RPMI7951 (cell line): ENCODE measurements at regions not wholly inside any gene's neighbourhood (a gene's known extent, or its start where the extent isn't known, plus 50 kb on each side); places are given as distances from the start of the nearest gene placed in this dataset.

Source experiments
- DNase-seq: peaks from one replicate; pipeline ENCODE4 v3.0.0-alpha.2; 2012; ENCODE audit warnings: low read depth

DNA sequence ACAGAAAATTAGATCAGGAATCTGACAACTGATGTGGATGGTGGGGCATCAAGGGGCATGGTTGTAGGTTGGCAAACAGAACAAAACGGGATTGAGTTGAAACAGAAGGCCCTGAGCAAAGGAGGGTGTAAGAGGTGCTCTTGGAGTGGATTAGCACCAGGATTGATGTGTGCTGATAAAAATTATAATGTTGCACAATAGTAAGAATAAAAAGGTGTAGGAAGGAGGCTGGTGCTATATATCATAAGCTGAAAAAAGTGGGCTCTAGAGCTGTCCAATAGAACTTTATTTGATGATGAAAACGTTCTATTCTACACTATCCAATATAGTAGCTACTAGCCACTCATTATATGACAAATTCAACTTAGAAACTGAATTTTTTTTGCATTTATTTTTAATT, 263.1 kb upstream of the GYPC start:
- no peak for DNase-seq

- no peak for DNase-seq
These were observed 257.0 kb upstream of the GYPC start for GRCh38 chr2:126399001-126399400.

DNA sequence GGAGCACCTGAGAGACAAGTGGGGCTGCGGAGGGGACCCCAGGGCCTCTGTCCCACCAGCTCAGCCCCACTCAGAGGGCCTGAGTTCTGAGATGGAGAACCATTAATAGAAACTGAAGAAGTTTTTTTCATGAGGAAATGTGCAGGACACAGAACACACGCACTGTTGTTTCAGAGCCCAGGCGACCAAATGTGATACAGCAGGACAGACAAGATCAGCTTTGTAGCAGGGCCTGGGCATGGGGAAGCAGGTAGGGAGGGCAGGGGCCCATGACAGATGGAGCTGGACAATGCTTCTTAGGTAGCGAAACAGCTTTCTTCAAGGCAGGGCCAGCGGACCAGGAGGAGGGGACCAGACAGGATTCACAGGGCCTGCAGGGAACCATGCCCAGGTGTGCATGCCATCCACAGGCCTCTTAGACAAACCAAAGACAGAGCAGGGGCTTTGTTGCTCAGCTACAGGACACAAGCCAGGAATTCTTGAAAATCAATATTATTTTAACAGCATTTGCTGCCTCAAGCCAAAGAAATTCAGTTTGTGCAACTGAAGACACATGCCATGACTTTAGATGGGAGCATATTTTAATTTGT, 252.8 kb upstream of the GYPC start:
- no peak for DNase-seq

DNA sequence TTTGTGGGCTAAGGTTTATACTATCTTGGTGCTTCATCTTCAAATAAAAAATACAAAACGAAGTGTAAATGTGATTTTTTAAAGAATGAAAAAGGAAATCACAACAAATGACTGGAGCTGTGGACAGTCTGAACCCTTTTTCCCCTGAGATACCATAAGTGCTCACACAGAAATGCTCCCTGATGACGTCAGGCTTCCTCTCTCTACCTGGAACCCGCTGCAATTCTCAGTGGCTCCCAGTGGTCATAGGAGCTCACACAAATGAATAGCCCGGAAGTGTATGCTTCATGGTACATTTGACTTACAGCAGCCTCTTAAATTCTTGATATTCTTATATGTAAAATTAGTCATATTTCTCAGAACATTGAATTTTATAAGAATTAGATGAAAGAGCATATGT, 249.7 kb upstream of the GYPC start:
- DNase-seq: no peak

GRCh38 chr2:126408671-126409070, 247.3 kb upstream of the GYPC start:
- DNase-seq: no peak

- DNase-seq: no peak
These were observed 246.1 kb upstream of the GYPC start for GRCh38 chr2:126409850-126410249.

DNA sequence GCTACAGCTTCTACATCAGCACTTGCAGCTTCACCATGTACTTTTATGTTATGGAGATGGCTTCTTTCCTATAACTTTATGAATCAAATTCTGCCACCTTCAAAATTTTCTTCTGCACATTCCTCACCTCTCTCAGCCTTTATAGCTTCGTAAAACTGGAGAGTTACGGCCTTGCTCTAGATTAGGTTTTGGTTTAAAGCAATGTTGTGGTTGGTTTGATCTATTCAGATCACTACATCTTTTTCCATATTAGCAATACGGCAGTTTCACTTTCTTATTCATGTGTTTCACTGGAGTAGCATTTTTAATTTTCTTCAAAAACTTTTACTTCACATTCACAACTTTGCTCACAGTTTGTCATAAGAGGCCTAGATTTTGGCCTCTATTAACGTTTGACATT, 242.9 kb upstream of the GYPC start:
- DNase-seq: no peak

- DNase-seq: no peak
These were observed 236.6 kb upstream of the GYPC start for GRCh38 chr2:126419403-126419802.

- DNase-seq: no peak
These were observed 230.0 kb upstream of the GYPC start for GRCh38 chr2:126425943-126426342.

DNA sequence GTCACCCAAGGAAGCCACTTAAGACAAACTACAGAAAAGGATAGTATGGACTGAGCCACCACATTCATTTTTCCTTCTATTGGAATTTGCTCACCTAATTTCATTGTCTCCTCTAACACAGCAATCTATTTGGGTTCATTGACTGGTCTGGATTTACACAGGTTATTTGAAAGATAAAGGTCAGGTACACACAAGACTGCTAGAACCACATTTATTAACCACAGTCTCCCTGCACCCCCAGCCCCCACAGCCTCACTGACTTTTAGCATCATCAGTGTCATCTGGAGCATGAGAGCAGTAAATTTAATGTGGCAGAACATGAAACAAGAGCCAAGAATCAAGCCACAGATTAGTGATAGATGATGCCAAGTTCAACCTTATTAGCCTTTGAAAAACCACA, 226.9 kb upstream of the GYPC start:
- DNase-seq: no peak

DNA sequence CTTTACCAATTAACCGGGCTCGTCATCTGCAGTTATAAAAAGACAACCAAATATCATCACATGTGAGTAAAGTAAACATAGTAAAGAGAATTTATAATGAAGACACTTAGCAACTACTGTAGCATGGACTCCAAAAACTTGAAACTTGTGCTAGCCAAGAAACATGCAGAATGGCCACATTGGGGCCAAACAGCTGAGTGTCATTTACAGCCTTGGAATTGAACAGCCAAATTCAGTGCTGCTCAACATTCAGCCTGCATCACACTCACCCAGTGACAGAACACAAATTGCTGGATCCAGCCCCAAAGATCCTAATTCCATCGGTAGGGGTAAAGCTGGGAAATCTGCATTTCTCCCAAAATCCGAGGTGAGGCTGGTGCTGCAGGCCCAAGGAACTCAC, 224.8 kb upstream of the GYPC start:
- DNase-seq: no peak

GRCh38 chr2:126436411-126436810, 219.5 kb upstream of the GYPC start:
- DNase-seq: no peak

DNA sequence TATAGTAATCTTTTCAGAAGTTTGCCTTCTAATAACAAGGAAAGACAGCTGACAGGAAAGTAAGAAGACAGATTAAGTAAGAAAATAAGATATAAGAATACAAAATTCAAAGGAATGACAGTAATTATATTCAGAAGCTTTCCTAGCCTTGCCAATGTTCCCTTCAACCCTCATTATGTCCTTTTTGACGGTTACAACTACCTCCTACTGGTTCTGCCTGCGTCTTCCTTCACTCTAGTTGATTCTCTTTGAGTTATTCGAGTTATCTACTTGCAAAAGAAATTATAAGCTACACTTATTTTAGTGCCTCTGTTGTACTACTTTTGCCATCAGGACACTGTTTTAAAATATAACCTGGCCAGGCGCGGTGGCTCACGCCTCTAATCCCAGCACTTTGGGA, 218.9 kb upstream of the GYPC start:
- DNase-seq: no peak

- DNase-seq: no peak
These were observed 211.4 kb upstream of the GYPC start for GRCh38 chr2:126444512-126444911.

- no peak for DNase-seq
These were observed 209.8 kb upstream of the GYPC start for GRCh38 chr2:126446106-126446695.

- DNase-seq: no peak
These were observed 207.3 kb upstream of the GYPC start for GRCh38 chr2:126448611-126449010.

GRCh38 chr2:126449677-126450076, 206.3 kb upstream of the GYPC start:
- no peak for DNase-seq

DNA sequence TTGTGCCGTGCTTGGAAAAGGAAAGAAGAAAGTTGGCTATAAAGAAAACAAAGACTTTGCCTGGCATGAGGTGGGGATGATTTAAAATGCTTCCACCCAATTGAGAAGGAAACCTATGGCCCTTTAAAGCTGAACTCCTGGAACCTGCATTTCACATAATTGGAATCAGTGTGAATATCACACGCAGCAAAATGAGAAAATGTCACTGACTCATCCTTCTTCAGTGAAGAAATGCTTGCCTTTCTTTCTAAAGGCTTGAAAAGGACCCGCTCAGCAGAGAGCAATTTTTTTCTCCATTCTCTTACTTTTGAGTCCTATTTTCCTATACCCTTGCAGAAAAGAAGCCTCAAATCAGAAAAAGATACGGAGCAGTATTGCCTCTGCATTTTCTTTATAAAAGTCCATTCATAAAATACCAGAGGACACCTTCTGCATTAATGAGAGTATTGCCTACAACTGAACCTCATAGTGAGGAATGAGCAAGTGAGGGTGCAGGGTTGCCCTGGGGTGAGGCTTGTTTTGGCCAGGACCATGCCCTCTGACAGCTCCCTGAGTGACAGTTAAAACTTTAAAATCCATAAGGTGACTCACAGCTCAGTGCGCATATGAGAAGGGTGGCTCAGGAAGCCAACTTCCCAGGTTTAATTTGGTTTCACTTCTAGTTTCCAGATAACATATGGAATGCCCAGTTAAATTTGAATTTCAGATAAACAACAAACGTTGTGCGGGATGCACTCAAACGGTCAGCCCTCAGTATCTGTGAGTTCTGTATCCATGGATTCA, 191.9 kb upstream of the GYPC start:
- DNase-seq: peak; percentile 4

- no peak for DNase-seq
These were observed 188.4 kb upstream of the GYPC start for GRCh38 chr2:126467367-126468054.

- no peak for DNase-seq
These were observed 180.9 kb upstream of the GYPC start for GRCh38 chr2:126475031-126475430.

- DNase-seq: no peak
These were observed 179.3 kb upstream of the GYPC start for GRCh38 chr2:126476691-126477090.

DNA sequence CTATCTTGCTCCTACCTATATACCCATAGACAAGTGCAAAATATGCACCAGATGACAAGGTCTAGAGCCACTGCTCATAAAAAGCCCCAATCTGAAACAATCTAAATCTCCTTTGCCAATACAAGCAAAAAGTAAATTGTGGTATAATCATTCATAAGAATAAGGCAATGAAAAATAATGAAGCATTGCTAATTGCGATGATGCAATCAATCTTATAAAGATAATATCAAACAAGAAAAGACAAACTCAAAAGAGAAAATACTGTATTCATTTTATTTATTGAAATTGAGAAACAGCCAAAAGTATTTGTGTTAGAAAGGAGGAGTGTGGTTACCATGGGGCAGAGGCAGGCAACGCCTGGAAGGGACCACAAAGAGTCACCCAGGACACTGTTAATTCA, 175.9 kb upstream of the GYPC start:
- no peak for DNase-seq
